ENCODE measurements at regions not wholly inside any gene's neighbourhood (a gene's known extent, or its start where the extent isn't known, plus 50 kb on each side); places are given as distances from the start of the nearest gene placed in this dataset.

DNA sequence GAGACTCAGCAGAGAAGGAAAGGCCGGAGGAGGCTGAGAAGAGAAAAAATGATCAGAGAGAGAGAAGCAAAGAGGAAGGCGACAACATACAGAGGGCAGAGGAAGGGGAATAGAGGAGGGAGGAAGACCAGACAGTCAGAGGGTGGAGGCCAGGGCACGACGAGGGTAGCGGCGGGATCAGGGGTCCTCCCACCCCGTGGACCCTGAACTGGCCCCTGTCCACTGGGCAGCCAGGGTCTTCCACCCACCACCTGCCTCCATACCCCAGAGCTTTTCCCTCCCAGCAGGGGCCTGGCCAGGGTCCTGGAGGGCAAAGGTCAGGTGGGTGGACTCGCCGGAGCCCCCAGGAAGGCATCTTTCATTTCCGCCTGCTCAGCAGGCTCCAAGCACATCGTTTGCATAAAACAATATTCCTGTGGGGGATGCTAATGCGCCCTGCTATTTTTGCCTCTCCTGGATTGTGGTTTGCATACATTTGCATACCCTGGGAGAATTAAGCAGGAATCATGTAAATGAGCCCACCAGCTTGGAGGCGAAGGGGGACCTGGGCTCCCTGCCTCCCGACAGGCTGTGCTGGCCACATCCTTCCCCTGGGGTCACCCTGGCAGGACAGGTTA is 394.1 kb downstream of the MN1 start:
- TF ChIP-seq, protein P1, sequence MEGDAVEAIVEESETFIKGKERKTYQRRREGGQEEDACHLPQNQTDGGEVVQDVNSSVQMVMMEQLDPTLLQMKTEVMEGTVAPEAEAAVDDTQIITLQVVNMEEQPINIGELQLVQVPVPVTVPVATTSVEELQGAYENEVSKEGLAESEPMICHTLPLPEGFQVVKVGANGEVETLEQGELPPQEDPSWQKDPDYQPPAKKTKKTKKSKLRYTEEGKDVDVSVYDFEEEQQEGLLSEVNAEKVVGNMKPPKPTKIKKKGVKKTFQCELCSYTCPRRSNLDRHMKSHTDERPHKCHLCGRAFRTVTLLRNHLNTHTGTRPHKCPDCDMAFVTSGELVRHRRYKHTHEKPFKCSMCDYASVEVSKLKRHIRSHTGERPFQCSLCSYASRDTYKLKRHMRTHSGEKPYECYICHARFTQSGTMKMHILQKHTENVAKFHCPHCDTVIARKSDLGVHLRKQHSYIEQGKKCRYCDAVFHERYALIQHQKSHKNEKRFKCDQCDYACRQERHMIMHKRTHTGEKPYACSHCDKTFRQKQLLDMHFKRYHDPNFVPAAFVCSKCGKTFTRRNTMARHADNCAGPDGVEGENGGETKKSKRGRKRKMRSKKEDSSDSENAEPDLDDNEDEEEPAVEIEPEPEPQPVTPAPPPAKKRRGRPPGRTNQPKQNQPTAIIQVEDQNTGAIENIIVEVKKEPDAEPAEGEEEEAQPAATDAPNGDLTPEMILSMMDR (conservative IDR thresholded peaks at IDR 0.05; ENCODE audit: low read depth, low read length): no peak

DNA sequence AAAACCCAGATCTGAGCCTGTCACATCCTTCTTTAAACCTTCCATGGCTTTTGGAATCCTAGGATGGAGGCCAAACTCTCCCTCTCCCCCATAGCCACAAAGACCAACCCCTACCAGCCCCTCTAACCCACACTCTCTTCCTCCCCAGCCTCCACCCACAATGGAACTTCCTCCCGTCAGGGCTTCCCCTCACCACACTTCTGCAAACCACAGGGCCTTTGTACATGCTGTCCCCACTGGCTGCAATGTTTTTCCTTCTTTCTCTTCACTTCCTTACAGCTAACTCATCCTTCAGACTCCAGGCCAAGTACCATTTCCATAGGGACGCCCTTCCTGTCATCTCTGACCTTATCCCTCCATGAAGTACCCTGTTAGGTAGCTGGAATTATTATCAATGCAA is 393.5 kb downstream of the MN1 start:
- H3K4me3 ChIP-seq (ENCODE audit: low read length): no peak overlapping the region
- DNase-seq (ENCODE audit: low read depth): no peak
- TF ChIP-seq, protein P1 (conservative IDR thresholded peaks at IDR 0.05; ENCODE audit: low read depth, low read length): no peak

More for the DNA sequence above, 394.1 kb downstream of the MN1 start:
- H3K4me3 ChIP-seq (ENCODE audit: low read length): no peak overlapping the region
- DNase-seq (ENCODE audit: low read depth): no peak

DNA sequence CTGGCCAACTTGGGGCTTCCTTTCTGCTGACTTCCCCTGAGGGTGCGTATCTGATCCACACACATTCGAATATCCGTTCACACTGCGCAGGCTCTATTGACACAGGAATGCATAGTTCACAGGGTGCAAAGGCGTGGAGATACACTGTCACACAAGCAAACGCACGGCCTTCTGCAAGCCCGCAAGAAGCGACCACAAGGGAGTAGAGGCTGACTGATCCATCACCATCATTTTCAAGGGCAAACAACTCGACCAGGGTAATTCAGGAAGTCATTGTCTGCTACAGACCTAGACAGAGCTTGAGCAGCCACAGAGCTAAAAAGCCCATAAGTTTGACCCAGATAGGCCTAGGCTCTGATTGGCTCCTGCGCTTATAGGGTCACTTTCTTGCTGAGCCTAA is 392.3 kb downstream of the MN1 start:
- TF ChIP-seq, protein P1 (conservative IDR thresholded peaks at IDR 0.05; ENCODE audit: low read depth, low read length): no peak
- DNase-seq (ENCODE audit: low read depth): no peak
- no peak overlapping the region for H3K4me3 ChIP-seq (ENCODE audit: low read length)

DNA sequence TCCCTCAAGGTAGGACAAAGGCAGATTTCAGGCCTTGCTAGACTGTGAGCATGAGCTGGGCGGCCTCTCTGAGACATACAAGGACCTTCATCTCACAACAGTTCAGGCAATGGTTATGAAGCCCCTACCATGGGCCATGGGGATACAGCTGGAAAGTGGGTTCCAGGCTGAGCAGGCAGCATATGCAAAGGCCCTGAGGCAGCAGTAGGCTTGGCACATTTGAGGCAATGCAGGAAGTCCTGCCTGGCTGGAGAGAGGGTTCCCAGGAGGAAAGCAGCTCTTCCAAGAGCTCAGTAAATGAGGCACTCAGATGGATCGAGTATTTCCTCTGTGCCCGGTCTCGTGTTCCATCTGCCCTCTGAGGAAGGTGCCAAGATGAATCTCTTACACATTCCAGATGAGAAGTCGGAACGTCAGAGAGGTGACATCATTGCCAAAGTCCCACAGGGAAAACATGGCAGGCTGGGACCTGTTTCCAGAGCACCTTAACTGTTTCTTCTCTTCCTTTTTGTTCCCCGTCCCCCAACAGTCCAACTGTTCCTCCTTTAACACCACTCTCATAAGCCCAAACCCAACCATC is 388.6 kb downstream of the MN1 start:
- H3K4me3 ChIP-seq (ENCODE audit: low read length): no peak overlapping the region
- no peak for DNase-seq (ENCODE audit: low read depth)
- TF ChIP-seq, protein P1 (conservative IDR thresholded peaks at IDR 0.05; ENCODE audit: low read depth, low read length): no peak

DNA sequence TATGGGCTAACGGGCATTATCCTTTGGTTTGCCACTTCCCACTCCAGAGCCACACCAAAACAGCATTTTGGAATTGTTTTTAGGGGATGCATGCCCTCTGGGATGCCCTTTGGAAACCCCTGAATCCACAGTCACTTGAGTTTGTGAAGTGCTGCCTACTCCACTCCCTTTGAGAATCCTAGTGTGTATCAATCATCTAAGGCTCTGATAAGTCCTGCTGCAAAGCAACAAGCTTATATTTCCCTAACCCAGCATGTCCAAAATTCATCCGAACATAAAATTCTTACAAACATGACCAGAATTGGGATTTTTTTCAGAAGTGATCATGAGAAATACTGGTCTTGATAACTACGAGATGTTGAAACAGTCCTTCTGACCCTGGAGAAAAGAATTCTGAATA is 387.9 kb downstream of the MN1 start:
- no peak overlapping the region for H3K4me3 ChIP-seq (ENCODE audit: low read length)
- TF ChIP-seq, protein P1 (conservative IDR thresholded peaks at IDR 0.05; ENCODE audit: low read depth, low read length): no peak
- DNase-seq (ENCODE audit: low read depth): no peak

DNA sequence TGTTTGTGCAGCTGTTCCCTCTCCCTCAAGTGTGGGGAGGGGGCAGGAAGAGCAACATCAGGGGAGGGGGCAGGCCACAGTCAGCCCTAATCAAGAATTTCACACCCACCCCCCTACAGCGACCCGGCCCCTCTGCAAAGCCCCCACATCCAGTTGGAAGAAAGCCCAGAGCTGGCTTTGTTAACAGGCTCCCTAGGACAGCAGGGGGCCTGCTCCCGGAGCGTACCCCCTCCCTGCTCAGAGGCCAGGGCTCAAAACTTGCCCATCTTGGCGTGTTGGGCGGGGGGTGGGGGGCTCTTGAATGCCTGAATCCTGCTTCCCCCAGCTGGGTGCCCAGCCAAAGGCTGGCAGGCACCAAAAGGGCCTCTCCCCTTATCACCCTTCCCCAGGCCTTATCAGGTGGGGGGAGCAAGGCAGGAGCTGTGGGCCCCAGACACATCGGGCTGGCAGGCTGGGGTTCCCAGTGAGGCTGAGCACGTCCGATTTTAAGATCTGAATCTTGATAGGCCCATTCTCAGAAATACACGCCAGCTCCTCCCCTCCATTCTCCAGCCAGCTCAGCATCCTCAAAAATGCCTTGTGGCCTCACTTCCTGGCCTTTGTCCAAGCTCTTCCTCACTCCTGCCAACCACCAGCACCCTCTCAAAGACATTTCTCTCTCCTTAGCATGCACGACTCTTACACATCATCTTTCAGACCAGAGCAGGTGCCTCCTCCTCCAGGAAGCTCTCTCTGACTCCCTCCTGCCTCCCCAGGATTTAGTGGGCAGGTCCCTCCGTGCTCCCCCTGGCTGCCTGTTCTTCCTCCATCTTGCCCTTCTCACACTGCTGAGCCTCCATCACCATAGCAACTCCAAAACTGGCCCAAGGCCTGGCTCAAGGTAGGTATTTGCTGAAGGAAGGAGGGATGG is 384.8 kb downstream of the MN1 start:
- TF ChIP-seq, protein P1 (conservative IDR thresholded peaks at IDR 0.05; ENCODE audit: low read depth, low read length): peak; percentile 30
- no peak for DNase-seq (ENCODE audit: low read depth)
- no peak overlapping the region for H3K4me3 ChIP-seq (ENCODE audit: low read length)
